DMS 273 (cell line): ENCODE measurements at regions not wholly inside any gene's neighbourhood (a gene's known extent, or its start where the extent isn't known, plus 50 kb on each side); places are given as distances from the start of the nearest gene placed in this dataset.

Source experiments
- DNase-seq: peaks from one replicate; lab custom pipeline; 2025; ENCODE audit not compliant: unreplicated experiment; lab: John Stamatoyannopoulos, UW

GRCh38 chr4:156252358-156252921 is 298.8 kb upstream of the CTSO start:
- no peak for DNase-seq

- DNase-seq, result no peak
These were observed 297.9 kb upstream of the CTSO start for GRCh38 chr4:156251373-156252065.

DNA sequence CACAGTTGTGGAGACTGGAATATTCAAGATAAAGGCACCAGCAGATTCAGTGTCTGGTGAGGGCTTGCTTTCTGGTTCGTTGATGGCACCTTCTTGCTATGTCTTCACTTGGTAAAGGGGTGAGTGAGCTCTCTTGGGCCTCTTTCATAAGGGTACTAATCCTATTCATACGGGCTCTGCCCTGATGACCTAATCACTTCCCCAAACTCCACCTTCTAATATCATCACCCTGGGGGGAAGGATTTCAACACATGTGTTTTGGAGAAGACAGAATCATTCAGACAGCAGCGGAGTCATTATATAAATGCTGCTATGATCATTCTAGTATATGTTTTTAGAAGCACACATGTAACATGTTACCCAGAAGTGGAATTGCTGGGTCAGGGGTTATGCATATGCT is 295.3 kb upstream of the CTSO start:
- DNase-seq, result no peak

- DNase-seq, result no peak
These were observed 293.8 kb upstream of the CTSO start for GRCh38 chr4:156247470-156247869.

DNA sequence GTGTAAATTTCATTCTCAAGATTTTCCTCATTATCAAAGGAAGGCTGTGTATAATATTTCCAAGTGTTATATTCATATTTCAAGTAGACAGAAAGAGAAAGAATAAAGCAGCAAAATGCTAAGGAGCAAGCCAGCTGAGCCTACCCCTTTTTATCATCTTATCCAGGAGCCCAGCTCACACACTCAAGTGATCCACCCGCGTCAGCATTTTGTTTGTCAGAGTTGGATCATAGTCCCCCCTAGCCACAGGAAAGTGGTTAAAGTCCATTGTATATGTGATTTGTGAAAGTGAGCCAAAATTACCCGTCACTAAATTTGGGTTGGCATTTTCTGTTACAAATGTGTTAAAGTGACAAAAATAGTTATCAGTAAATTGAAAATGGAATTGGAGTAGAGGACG is 289.3 kb upstream of the CTSO start:
- no peak for DNase-seq

DNA sequence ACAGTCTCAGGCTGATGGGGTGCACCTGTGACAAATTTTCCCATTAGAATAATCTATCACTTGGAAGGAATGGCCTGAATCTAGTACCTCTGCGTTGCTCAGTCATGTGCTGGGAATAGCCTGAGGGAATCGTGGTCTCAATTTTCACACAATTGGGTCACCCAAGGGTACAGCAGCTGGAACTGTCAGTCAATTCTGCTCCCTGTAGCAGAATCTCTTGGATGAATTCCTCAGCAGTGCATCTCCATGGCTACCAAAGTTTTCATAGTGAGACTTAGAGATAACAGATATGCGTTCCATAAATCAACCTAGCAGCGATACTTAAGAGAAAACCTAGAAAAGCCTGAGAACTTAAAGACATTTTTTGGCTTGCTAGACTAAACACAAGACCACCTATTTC is 288.7 kb upstream of the CTSO start:
- DNase-seq, result no peak

- no peak for DNase-seq
These were observed 288.2 kb upstream of the CTSO start for GRCh38 chr4:156241896-156242295.

DNA sequence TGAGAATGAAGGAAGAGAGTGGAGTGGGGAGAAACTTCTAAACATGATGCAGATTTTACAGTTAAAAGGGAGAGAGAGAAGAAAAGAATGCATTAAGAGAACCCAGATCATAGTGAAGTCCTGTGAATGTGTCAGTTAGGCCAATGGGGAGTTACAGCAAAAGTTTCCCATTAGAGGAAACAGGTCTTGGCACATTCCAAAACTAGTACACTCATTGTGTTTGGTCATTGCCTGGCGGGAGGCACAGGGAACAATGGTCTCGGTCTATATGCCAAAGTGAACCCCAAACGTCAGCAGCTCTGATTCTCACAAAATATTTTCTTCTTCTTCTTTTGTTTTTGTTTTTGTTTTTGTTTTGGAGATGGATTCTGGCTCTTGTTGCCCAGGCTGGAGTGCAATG is 284.5 kb upstream of the CTSO start:
- DNase-seq, result no peak

DNA sequence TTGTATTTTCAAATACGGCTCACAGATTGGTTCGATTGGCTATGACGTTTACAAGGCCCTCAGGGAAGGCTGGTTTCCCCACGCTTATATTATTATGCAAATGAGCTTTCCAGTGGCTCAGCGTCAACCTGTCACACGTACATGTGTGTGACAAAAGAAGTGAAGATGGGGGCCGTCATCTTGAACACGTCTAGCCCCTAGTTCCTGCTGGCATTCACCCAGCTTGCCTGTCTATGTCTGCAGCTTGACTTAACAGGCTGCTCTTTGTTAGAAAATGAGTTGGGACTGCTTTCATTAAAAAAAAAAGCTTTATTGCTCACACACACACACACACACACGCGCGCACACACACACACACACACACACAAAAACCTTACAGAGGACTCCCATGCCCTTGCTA is 283.6 kb upstream of the CTSO start:
- no peak for DNase-seq

- DNase-seq, result no peak
These were observed 276.5 kb upstream of the CTSO start for GRCh38 chr4:156230176-156230575.

GRCh38 chr4:156228676-156229075 is 275.0 kb upstream of the CTSO start:
- no peak for DNase-seq

- no peak for DNase-seq
These were observed 273.7 kb upstream of the CTSO start for GRCh38 chr4:156227321-156227720.

DNA sequence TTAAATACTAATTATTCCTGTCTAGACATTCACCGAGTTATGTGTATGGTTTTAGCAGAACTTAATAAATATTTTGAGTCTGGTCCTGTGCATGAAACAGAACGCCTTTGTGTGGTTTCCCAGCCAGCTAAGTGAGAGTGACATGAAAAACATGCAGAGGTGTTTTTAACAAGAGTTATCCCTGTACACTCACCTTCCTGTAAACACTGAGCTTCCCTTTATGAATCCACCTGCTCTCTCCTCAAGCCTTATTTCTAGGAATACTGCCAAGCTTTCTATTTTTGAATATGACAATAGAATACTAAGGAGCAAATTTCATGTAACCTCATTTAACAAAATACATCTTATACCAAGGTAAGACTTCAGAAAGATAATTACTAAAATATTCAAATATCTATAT is 270.3 kb upstream of the CTSO start:
- no peak for DNase-seq

DNA sequence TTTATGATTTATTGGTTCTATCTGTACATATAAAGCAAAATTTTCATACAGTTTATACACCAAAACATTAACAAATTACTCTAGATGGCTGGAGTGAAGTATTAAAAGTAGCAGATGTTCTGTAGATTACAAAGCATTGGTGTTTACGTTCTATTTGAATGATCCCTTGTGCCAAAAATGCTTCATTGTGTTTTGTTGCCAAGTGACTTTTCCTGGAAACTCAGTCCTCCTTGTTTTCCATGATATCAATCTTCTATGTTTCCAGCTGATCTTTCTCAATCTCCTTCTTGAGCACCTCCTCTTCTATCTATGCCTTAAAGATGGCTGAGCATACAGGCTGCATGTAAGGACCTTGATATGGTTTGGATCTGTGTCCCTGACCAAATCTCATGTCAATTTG is 263.6 kb upstream of the CTSO start:
- no peak for DNase-seq

DNA sequence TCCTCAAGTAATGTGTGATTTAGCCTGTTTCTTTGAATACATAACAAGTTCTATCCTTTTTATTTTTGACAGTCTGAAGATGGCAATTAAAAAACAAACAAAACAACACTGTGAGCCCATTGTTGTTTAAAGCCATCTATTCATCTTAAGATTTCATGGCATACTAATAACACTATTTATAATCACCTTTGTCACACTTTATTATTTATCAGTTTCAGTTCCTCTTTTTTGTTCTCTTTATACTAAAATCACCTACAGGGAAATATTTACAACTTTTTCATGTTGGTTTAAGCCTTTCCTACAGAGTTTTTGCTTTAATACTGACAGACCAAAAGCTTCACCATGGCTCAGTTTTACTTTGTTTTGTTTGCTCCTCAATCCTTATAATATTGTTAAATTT is 247.4 kb upstream of the CTSO start:
- no peak for DNase-seq

DNA sequence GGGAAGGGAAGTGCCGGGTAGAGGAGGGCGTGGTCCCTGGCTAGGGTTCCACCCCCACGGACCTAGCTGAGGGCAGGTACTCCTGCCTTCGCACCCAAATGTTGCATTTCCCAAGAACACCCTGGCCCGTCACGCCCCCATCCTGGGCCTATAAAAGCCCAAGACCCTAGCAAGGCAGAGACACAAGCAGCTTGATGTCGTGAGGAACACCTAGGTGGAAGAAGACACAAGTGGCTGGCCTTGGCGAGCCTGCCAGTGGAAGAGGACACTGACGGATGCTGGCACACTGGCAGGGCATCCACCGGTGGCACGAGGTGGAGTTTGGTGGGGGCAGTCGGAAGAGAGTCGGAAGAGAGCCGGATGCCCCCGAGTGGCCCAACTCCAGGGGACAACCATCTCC is 244.8 kb upstream of the CTSO start:
- DNase-seq, result no peak

- peak; percentile 70 for DNase-seq
These were observed 243.6 kb upstream of the CTSO start for GRCh38 chr4:156197216-156197615.

DNA sequence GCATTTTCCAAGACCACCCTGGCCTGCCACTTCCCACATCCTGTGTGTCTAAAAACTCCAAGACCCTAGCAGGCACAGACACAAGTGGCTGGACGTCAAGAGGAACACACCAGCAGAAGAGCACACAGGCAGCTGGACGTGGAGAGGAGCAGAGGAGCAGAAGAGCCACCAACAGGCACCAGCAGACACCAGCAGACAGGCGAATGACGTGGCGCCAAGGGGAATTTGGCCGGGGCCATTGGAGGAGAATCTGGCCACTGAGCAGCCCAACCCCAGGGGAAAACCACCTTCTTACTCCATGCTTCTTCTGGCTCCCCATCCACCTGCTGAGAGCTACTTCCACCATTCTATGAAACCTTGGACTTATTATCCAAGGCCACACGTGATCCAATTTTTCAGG is 243.1 kb upstream of the CTSO start:
- DNase-seq, result peak; percentile 28

DNA sequence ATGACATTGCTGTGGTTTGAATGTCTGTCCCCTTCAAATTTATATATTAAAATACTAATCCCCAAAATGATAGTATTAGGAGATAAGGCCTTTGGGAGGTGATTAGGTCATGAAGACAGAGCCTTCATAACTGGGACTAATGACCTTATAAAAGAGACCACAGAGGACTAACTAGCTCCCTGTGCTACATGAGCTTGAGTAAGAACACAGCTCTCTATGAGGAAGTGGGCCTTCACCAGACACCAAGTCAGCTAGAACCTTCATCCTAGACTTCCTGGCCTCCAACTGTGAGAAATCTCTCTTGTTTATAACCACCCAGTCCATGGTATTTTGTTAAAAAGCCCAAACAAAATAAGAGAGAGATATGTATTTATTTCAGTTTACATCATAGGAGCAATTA is 242.2 kb upstream of the CTSO start:
- peak; percentile 2 for DNase-seq

GRCh38 chr4:156194896-156195295 is 241.2 kb upstream of the CTSO start:
- no peak for DNase-seq

- peak; percentile 93 for DNase-seq
These were observed 240.1 kb upstream of the CTSO start for GRCh38 chr4:156193800-156194199.

- DNase-seq, result peak; percentile 50
These were observed 239.4 kb upstream of the CTSO start for GRCh38 chr4:156193106-156193505.

- DNase-seq, result no peak
These were observed 238.4 kb upstream of the CTSO start for GRCh38 chr4:156192033-156192432.
